GM12878 (cell line): ENCODE measurements at regions not wholly inside any gene's neighbourhood (a gene's known extent, or its start where the extent isn't known, plus 50 kb on each side); places are given as distances from the start of the nearest gene placed in this dataset.

ENCODE experiments used
- ATAC-seq: fragments of 200-7000 bp; cut with Tn5 transposase; 3 replicates; pipeline ENCODE4 v1.9.1; 2020; ENCODE audit warnings: mild to moderate bottlenecking, moderate library complexity
- BruUV-seq: library from RNA; stranded (reverse); fragments of 400-500 nt; replicated peaks from 2 replicates; lab custom pipeline; 2021; lab: Mats Ljungman, UMichigan
- CTCF ChIA-PET: fragments of 300-600 bp; sonication (Branson Sonifier 250); formaldehyde crosslinking; extraction: SDS; loops from one replicate; lab custom pipeline; 2021; ENCODE audit warnings: inconsistent platforms; lab: Yijun Ruan, JAX
- POLR2A ChIA-PET: fragments of 350-600 bp; formaldehyde crosslinking; extraction: SDS; loops from one replicate; lab custom pipeline; 2021; ENCODE audit warnings: inconsistent platforms; lab: Charles Lee
- RAD21 ChIA-PET: fragments of 300-600 bp; sonication (Branson Sonifier 250); formaldehyde crosslinking; loops from one replicate; lab custom pipeline; 2023; ENCODE audit warnings: antibody characterized with exemption; ENCODE audit not compliant: unreplicated experiment; lab: Charles Lee
- SMC1A ChIA-PET: fragments of 300-600 bp; sonication (Branson Sonifier 250); formaldehyde crosslinking; loops from one replicate; lab custom pipeline; 2023; ENCODE audit not compliant: unreplicated experiment, uncharacterized antibody; lab: Charles Lee
- DNase-seq: peaks from one replicate; pipeline ENCODE4 v3.0.0-alpha.2; 2011; ENCODE audit warnings: low read depth, low spot score
- FAIRE-seq: peaks from 3 replicates; lab custom pipeline; 2011; peaks lifted over from hg19 to GRCh38; lab: Jason Lieb, UNC
- H2AFZ ChIP-seq: 2 replicates; pipeline ENCODE4 v1.6.0; 2011; ENCODE audit warnings: low read depth, low read length, control low read depth; ENCODE audit not compliant: control insufficient read depth
- H3K27ac ChIP-seq: 2 replicates; pipeline ENCODE4 v1.5.1; 2011; ENCODE audit warnings: control low read depth; ENCODE audit not compliant: control insufficient read depth, insufficient read depth
- H3K27me3 ChIP-seq, 2 experiments: replicated peaks in 1 of 2; 2 replicates each; pipeline versions ENCODE4 v1.6.0 to v1.6.1; 2011; ENCODE audit warnings: low read length in 1 of 2; ENCODE audit not compliant: control insufficient read depth in 2 of 2, insufficient read depth in 2 of 2
- H3K36me3 ChIP-seq, 2 experiments: 2 replicates each; pipeline ENCODE4 v1.5.1; 2011; ENCODE audit warnings: low read length in 1 of 2; ENCODE audit not compliant: control insufficient read depth in 2 of 2, insufficient read depth in 2 of 2
- H3K4me1 ChIP-seq: 2 replicates; pipeline ENCODE4 v1.6.1; 2011; ENCODE audit warnings: mild to moderate bottlenecking, low read length, moderate library complexity, mixed read lengths; ENCODE audit not compliant: control insufficient read depth, insufficient read depth
- H3K4me2 ChIP-seq: 2 replicates; pipeline ENCODE4 v1.6.0; 2011; ENCODE audit warnings: control low read depth; ENCODE audit not compliant: control insufficient read depth, insufficient read depth
- H3K4me3 ChIP-seq: fragments of 200-600 bp; sonication (generic); 2 replicates; pipeline ENCODE4 v1.5.1; 2016
- H3K79me2 ChIP-seq: 2 replicates; pipeline ENCODE4 v1.6.0; 2011; ENCODE audit warnings: low read length; ENCODE audit not compliant: control insufficient read depth, insufficient read depth
- H3K9ac ChIP-seq: 2 replicates; pipeline ENCODE4 v1.8.0; 2011; ENCODE audit warnings: low read length, control low read depth, mixed read lengths; ENCODE audit not compliant: control insufficient read depth, insufficient read depth
- H3K9me3 ChIP-seq: replicated peaks from 3 replicates; pipeline ENCODE4 v1.5.1; 2011; ENCODE audit warnings: mild to moderate bottlenecking, low read length; ENCODE audit not compliant: control insufficient read depth, insufficient read depth
- H4K20me1 ChIP-seq: 2 replicates; pipeline ENCODE4 v1.6.0; 2011; ENCODE audit not compliant: control insufficient read depth, insufficient read depth
- BHLHE40 ChIP-seq, 2 experiments: fragments of 450-650 bp in 1 of 2; IDR thresholded peaks; 2 replicates each; pipeline ENCODE4 v1.6.1; 2011 to 2017; ENCODE audit warnings: low read depth in 2 of 2, borderline replicate concordance in 1 of 2, improper control_type of control experiment in 1 of 2, low read length in 1 of 2, mild to moderate bottlenecking in 1 of 2
- CBX5 ChIP-seq: sonication (generic); IDR thresholded peaks from 2 replicates; pipeline ENCODE4 v1.6.1; 2016; ENCODE audit warnings: low read depth, moderate library complexity, mild to moderate bottlenecking, inconsistent platforms
- HDAC6 ChIP-seq: fragments of 200-600 bp; sonication (generic); IDR thresholded peaks from one replicate; pipeline ENCODE4 v1.8.0; 2017; ENCODE audit warnings: antibody characterized with exemption; ENCODE audit not compliant: unreplicated experiment
- IKZF2 ChIP-seq, 2 experiments: fragments of 450-650 bp; IDR thresholded peaks; 2 replicates each; pipeline ENCODE4 v1.6.1; 2017; ENCODE audit warnings: mild to moderate bottlenecking in 2 of 2, moderate library complexity in 2 of 2
- IRF4 ChIP-seq: IDR thresholded peaks from 2 replicates; pipeline ENCODE4 v1.6.1; 2011; ENCODE audit warnings: low read depth, low read length
- PAX8 ChIP-seq: fragments of 450-650 bp; IDR thresholded peaks from 2 replicates; pipeline ENCODE4 v1.6.1; 2017; ENCODE audit warnings: mild to moderate bottlenecking, moderate library complexity
- RAD51 ChIP-seq: fragments of 450-650 bp; IDR thresholded peaks from 2 replicates; pipeline ENCODE4 v1.6.1; 2016; ENCODE audit warnings: moderate library complexity, mild to moderate bottlenecking, inconsistent platforms
- SMAD1 ChIP-seq: fragments of 450-650 bp; IDR thresholded peaks from 2 replicates; pipeline ENCODE4 v1.6.1; 2018; ENCODE audit warnings: mild to moderate bottlenecking, low read depth; ENCODE audit not compliant: partially characterized antibody
- SMARCA5 ChIP-seq: fragments of 450-650 bp; IDR thresholded peaks from 2 replicates; pipeline ENCODE4 v1.6.1; 2017; ENCODE audit warnings: mild to moderate bottlenecking
- ZNF24 ChIP-seq: fragments of 450-650 bp; IDR thresholded peaks from 2 replicates; pipeline ENCODE4 v1.6.1; 2017; ENCODE audit warnings: antibody characterized with exemption, mild to moderate bottlenecking
- WGBS: methylation state at CpG from one replicate; pipeline ENCODE4 v1.1.6; 2016; ENCODE audit warnings: low lambda C conversion rate; ENCODE audit not compliant: insufficient replicate concordance, insufficient coverage; ENCODE audit errors: missing lambda C conversion rate; 5-methylcytosine and 5-hydroxymethylcytosine counted together
- in situ Hi-C: fragments of 300-500 bp; cut with MboI; formaldehyde crosslinking; loops from 9 replicates; pipeline ENCODE4 v1.14.3; 2018; ENCODE audit warnings: mixed read lengths
- intact Hi-C: fragments of 100-400 bp; cut with micrococcal nuclease; formaldehyde crosslinking; loops from one replicate; pipeline ENCODE4 v1.14.2; 2022; ENCODE audit not compliant: unreplicated experiment
- TF ChIP-seq, protein P1 (sequence below): fragments of 450-650 bp; IDR thresholded peaks from 2 replicates; pipeline ENCODE4 v1.6.1; 2017; ENCODE audit warnings: mild to moderate bottlenecking, moderate library complexity
- TF ChIP-seq, protein P2 (sequence below): fragments of 450-650 bp; IDR thresholded peaks from 2 replicates; pipeline ENCODE4 v1.6.1; 2014; ENCODE audit warnings: mild to moderate bottlenecking
- TF ChIP-seq, protein P3 (sequence below): fragments of 150-350 bp; IDR thresholded peaks from 2 replicates; pipeline ENCODE4 v1.6.1; 2016; ENCODE audit warnings: low read depth, low read length
- TF ChIP-seq, protein P4 (sequence below): IDR thresholded peaks from 2 replicates; pipeline ENCODE4 v1.6.1; 2011; ENCODE audit warnings: borderline replicate concordance, low read depth, mild to moderate bottlenecking, moderate library complexity, mixed read lengths, low read length; ENCODE audit not compliant: insufficient read depth; ENCODE audit errors: extremely low read length

DNA sequence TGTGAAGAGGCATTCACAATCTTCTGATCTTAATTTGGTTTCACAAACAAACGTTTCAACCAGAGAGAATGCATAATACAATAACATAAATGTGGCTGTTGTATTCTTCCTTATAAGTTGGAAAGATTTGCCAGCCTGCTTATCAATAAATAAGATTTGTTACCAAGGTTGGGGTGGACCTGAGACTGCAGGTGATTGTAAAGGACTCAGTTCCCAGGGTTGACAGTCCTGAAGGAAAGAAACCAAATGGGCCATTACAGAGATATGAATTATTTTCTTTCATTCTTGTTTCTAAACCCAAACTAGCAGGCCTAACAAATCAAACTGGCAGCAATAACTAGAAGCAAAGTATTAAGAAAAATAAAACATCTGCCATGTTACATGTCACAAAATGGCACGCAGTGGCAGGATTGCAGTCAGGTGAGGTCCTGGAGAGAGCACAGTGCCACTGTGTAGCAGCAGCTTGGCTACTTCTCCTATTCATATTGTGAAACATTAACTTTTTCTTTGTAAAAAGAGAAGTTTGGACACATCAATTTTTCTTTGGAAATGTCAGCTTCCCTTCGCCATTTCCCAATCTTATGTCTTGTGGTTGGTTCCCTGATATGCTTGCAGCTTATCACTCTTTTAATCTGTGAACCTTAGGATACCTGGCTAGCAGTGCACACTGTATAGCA, 133.8 kb upstream of the EMCN start (continued):
- TF ChIP-seq, protein P1, sequence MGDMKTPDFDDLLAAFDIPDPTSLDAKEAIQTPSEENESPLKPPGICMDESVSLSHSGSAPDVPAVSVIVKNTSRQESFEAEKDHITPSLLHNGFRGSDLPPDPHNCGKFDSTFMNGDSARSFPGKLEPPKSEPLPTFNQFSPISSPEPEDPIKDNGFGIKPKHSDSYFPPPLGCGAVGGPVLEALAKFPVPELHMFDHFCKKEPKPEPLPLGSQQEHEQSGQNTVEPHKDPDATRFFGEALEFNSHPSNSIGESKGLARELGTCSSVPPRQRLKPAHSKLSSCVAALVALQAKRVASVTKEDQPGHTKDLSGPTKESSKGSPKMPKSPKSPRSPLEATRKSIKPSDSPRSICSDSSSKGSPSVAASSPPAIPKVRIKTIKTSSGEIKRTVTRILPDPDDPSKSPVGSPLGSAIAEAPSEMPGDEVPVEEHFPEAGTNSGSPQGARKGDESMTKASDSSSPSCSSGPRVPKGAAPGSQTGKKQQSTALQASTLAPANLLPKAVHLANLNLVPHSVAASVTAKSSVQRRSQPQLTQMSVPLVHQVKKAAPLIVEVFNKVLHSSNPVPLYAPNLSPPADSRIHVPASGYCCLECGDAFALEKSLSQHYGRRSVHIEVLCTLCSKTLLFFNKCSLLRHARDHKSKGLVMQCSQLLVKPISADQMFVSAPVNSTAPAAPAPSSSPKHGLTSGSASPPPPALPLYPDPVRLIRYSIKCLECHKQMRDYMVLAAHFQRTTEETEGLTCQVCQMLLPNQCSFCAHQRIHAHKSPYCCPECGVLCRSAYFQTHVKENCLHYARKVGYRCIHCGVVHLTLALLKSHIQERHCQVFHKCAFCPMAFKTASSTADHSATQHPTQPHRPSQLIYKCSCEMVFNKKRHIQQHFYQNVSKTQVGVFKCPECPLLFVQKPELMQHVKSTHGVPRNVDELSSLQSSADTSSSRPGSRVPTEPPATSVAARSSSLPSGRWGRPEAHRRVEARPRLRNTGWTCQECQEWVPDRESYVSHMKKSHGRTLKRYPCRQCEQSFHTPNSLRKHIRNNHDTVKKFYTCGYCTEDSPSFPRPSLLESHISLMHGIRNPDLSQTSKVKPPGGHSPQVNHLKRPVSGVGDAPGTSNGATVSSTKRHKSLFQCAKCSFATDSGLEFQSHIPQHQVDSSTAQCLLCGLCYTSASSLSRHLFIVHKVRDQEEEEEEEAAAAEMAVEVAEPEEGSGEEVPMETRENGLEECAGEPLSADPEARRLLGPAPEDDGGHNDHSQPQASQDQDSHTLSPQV: no peak
- TF ChIP-seq RAD51 (no peak), SMAD1 (no peak), PAX8 (no peak)
- TF ChIP-seq, protein P2, sequence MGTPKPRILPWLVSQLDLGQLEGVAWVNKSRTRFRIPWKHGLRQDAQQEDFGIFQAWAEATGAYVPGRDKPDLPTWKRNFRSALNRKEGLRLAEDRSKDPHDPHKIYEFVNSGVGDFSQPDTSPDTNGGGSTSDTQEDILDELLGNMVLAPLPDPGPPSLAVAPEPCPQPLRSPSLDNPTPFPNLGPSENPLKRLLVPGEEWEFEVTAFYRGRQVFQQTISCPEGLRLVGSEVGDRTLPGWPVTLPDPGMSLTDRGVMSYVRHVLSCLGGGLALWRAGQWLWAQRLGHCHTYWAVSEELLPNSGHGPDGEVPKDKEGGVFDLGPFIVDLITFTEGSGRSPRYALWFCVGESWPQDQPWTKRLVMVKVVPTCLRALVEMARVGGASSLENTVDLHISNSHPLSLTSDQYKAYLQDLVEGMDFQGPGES: no peak
- TF ChIP-seq, all 136 proteins: peak for 0

DNA sequence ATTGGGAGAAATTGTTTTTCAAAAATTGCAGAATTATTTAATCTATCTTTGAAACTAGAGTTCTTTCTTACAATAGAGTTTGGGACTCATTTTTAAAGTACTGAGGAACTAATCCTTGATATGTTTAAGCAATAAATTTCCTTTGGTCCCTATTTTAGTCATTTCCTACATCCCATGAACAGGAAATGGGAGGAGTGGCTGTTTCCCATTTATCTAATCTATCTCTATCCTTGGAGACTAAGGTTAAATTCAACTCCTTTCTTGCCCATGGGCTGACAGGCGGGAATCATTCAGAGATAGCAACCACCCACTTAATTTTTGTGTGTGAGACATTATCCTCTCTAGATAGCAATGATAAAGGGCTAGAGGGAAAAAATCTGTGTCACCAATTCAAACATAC, 131.6 kb upstream of the EMCN start:
- ATAC-seq (no peak), FAIRE-seq (no peak), DNase-seq (no peak)
- intact Hi-C loops: no loop called here
- no peaks in the 10 kb centered on the region for H4K20me1 ChIP-seq
- H3K27me3 ChIP-seq: no peaks in the 10 kb centered on the region
- no peaks in the 10 kb centered on the region for H3K79me2 ChIP-seq
- in situ Hi-C loops: no loop called here
- ChIA-PET SMC1A (no interaction called here), RAD21 (no interaction called here), CTCF (no interaction called here), POLR2A (no interaction called here)
- no peaks in the 10 kb centered on the region for H3K4me1 ChIP-seq
- no peak overlapping the region for H3K27ac ChIP-seq
- no peaks in the 10 kb centered on the region for H3K36me3 ChIP-seq
- BruUV-seq: no TSS peak
- WGBS: 25% methylated on average over 1 of the region's 1 CpG
- no peak overlapping the region for H3K4me3 ChIP-seq
- H2AFZ ChIP-seq: no peak overlapping the region
- no peak overlapping the region for H3K4me2 ChIP-seq
- no peak overlapping the region for H3K9ac ChIP-seq
- H3K9me3 ChIP-seq: no peaks in the 10 kb centered on the region
- no peak for TF ChIP-seq ZNF24
- TF ChIP-seq IRF4: no peak
- TF ChIP-seq CBX5: no peak
- no peak for TF ChIP-seq IKZF2 (IDR thresholded peaks at IDR 0.05)
- TF ChIP-seq, protein P3, sequence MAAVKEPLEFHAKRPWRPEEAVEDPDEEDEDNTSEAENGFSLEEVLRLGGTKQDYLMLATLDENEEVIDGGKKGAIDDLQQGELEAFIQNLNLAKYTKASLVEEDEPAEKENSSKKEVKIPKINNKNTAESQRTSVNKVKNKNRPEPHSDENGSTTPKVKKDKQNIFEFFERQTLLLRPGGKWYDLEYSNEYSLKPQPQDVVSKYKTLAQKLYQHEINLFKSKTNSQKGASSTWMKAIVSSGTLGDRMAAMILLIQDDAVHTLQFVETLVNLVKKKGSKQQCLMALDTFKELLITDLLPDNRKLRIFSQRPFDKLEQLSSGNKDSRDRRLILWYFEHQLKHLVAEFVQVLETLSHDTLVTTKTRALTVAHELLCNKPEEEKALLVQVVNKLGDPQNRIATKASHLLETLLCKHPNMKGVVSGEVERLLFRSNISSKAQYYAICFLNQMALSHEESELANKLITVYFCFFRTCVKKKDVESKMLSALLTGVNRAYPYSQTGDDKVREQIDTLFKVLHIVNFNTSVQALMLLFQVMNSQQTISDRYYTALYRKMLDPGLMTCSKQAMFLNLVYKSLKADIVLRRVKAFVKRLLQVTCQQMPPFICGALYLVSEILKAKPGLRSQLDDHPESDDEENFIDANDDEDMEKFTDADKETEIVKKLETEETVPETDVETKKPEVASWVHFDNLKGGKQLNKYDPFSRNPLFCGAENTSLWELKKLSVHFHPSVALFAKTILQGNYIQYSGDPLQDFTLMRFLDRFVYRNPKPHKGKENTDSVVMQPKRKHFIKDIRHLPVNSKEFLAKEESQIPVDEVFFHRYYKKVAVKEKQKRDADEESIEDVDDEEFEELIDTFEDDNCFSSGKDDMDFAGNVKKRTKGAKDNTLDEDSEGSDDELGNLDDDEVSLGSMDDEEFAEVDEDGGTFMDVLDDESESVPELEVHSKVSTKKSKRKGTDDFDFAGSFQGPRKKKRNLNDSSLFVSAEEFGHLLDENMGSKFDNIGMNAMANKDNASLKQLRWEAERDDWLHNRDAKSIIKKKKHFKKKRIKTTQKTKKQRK: no peak
- no peak for TF ChIP-seq BHLHE40 (IDR thresholded peaks at IDR 0.05; ENCODE audit: borderline replicate concordance in 1 of 2, low read depth in 2 of 2, low read length in 1 of 2)
- no peak for TF ChIP-seq SMARCA5
- no peak for TF ChIP-seq HDAC6
- TF ChIP-seq, protein P4, sequence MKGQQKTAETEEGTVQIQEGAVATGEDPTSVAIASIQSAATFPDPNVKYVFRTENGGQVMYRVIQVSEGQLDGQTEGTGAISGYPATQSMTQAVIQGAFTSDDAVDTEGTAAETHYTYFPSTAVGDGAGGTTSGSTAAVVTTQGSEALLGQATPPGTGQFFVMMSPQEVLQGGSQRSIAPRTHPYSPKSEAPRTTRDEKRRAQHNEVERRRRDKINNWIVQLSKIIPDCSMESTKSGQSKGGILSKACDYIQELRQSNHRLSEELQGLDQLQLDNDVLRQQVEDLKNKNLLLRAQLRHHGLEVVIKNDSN: no peak
